Memory B cell (primary cell): ENCODE measurements at regions not wholly inside any gene's neighbourhood (a gene's known extent, or its start where the extent isn't known, plus 50 kb on each side); places are given as distances from the start of the nearest gene placed in this dataset.

Experiments
- ATAC-seq: fragments of 150-1000 bp; cut with Tn5 transposase; 2 replicates; pipeline ENCODE4 v1.10.0; 2021; ENCODE audit warnings: low read depth, mild to moderate bottlenecking, moderate library complexity
- DNase-seq, 2 donors: peaks; one replicate each; pipeline ENCODE4 v3.0.0; 2022; ENCODE audit warnings: low spot score in 2 of 2
- H3K27ac Mint-ChIP-seq: one replicate; pipeline ENCODE4 v1.8.0; 2022; ENCODE audit warnings: mild to moderate bottlenecking, moderate library complexity, mixed read lengths
- H3K27me3 Mint-ChIP-seq: one replicate; pipeline ENCODE4 v1.8.0; 2022; ENCODE audit warnings: mixed read lengths
- H3K36me3 Mint-ChIP-seq: one replicate; pipeline ENCODE4 v1.8.0; 2022; ENCODE audit warnings: mild to moderate bottlenecking, mixed read lengths
- H3K4me1 Mint-ChIP-seq: one replicate; pipeline ENCODE4 v1.8.0; 2022; ENCODE audit warnings: mixed read lengths
- H3K4me3 Mint-ChIP-seq: one replicate; pipeline ENCODE4 v1.8.0; 2022; ENCODE audit warnings: mild to moderate bottlenecking, moderate library complexity, mixed read lengths
- H3K9me3 Mint-ChIP-seq: one replicate; pipeline ENCODE4 v1.8.0; 2022; ENCODE audit warnings: mixed read lengths

- no peaks in the 10 kb centered on the region for H3K36me3 Mint-ChIP-seq
- DNase-seq (no peak), ATAC-seq (no peak)
- H3K27ac Mint-ChIP-seq, result no peak overlapping the region
- no peaks in the 10 kb centered on the region for H3K4me1 Mint-ChIP-seq
- H3K9me3 Mint-ChIP-seq, result peaks cover 5% of the 10 kb centered on the region
- H3K4me3 Mint-ChIP-seq, result no peak overlapping the region
- H3K27me3 Mint-ChIP-seq, result no peaks in the 10 kb centered on the region
These were observed 781.0 kb downstream of the LIG4 start for GRCh38 chr13:107434347-107434746.

- Mint-ChIP-seq H3K4me3 (no peak overlapping the region), H3K27me3 (no peaks in the 10 kb centered on the region)
- ATAC-seq, result no peak
These were observed 787.8 kb downstream of the LIG4 start for GRCh38 chr13:107427536-107427935.

GRCh38 chr13:107422421-107422820, 792.9 kb downstream of the LIG4 start:
- Mint-ChIP-seq H3K4me3 (no peak overlapping the region), H3K4me1 (no peaks in the 10 kb centered on the region), H3K27ac (no peak overlapping the region), H3K27me3 (no peaks in the 10 kb centered on the region), H3K9me3 (peaks cover 1% of the 10 kb centered on the region), H3K36me3 (no peaks in the 10 kb centered on the region)
- DNase-seq, result no peak
- no peak for ATAC-seq

More at GRCh38 chr13:107427536-107427935, 787.8 kb downstream of the LIG4 start:
- H3K4me1 Mint-ChIP-seq, result no peaks in the 10 kb centered on the region
- no peaks in the 10 kb centered on the region for H3K36me3 Mint-ChIP-seq
- peaks cover 6% of the 10 kb centered on the region for H3K9me3 Mint-ChIP-seq
- H3K27ac Mint-ChIP-seq, result no peak overlapping the region
- no peak for DNase-seq

GRCh38 chr13:107421951-107422350, 793.4 kb downstream of the LIG4 start:
- Mint-ChIP-seq H3K4me3 (no peak overlapping the region), H3K36me3 (no peaks in the 10 kb centered on the region), H3K9me3 (peaks cover 1% of the 10 kb centered on the region), H3K27me3 (no peaks in the 10 kb centered on the region), H3K27ac (no peak overlapping the region), H3K4me1 (no peaks in the 10 kb centered on the region)
- DNase-seq (no peak), ATAC-seq (no peak)

- DNase-seq, result no peak
- H3K4me3 Mint-ChIP-seq, result no peak overlapping the region
- H3K27ac Mint-ChIP-seq, result no peak overlapping the region
- no peaks in the 10 kb centered on the region for H3K27me3 Mint-ChIP-seq
- H3K9me3 Mint-ChIP-seq, result peaks cover 1% of the 10 kb centered on the region
- ATAC-seq, result no peak
- no peaks in the 10 kb centered on the region for H3K36me3 Mint-ChIP-seq
- no peaks in the 10 kb centered on the region for H3K4me1 Mint-ChIP-seq
These were observed 794.3 kb downstream of the LIG4 start for GRCh38 chr13:107421028-107421427.

- H3K36me3 Mint-ChIP-seq, result no peaks in the 10 kb centered on the region
- H3K4me1 Mint-ChIP-seq, result no peaks in the 10 kb centered on the region
- DNase-seq (no peak), ATAC-seq (no peak)
- peaks cover 3% of the 10 kb centered on the region for H3K9me3 Mint-ChIP-seq
- no peaks in the 10 kb centered on the region for H3K27me3 Mint-ChIP-seq
- no peak overlapping the region for H3K27ac Mint-ChIP-seq
- H3K4me3 Mint-ChIP-seq, result no peak overlapping the region
These were observed 802.3 kb downstream of the LIG4 start for GRCh38 chr13:107413005-107413404.

- DNase-seq (no peak), ATAC-seq (no peak)
- Mint-ChIP-seq H3K9me3 (peaks cover 5% of the 10 kb centered on the region), H3K27ac (no peak overlapping the region), H3K36me3 (no peaks in the 10 kb centered on the region), H3K4me3 (no peak overlapping the region), H3K27me3 (no peaks in the 10 kb centered on the region), H3K4me1 (no peaks in the 10 kb centered on the region)
These were observed 808.3 kb downstream of the LIG4 start for GRCh38 chr13:107407074-107407473.

- no peaks in the 10 kb centered on the region for H3K27me3 Mint-ChIP-seq
- no peak overlapping the region for H3K4me3 Mint-ChIP-seq
- H3K36me3 Mint-ChIP-seq, result no peaks in the 10 kb centered on the region
- ATAC-seq, result no peak
- H3K4me1 Mint-ChIP-seq, result no peaks in the 10 kb centered on the region
- H3K9me3 Mint-ChIP-seq, result peaks cover 1% of the 10 kb centered on the region
- H3K27ac Mint-ChIP-seq, result no peak overlapping the region
- DNase-seq, result no peak
These were observed 819.2 kb downstream of the LIG4 start for GRCh38 chr13:107395927-107396662.

- Mint-ChIP-seq H3K9me3 (peaks cover 1% of the 10 kb centered on the region), H3K4me1 (no peaks in the 10 kb centered on the region), H3K36me3 (no peaks in the 10 kb centered on the region), H3K4me3 (no peak overlapping the region), H3K27me3 (no peaks in the 10 kb centered on the region), H3K27ac (no peak overlapping the region)
- DNase-seq (no peak), ATAC-seq (no peak)
These were observed 823.1 kb downstream of the LIG4 start for GRCh38 chr13:107392205-107392604.

GRCh38 chr13:107387525-107387924, 819.6 kb upstream of the ARGLU1 start:
- no peak for ATAC-seq
- no peaks in the 10 kb centered on the region for H3K27me3 Mint-ChIP-seq

GRCh38 chr13:107379407-107380155, 811.6 kb upstream of the ARGLU1 start:
- peaks cover 6% of the 10 kb centered on the region for H3K9me3 Mint-ChIP-seq
- DNase-seq (no peak), ATAC-seq (no peak)
- no peaks in the 10 kb centered on the region for H3K4me1 Mint-ChIP-seq
- no peaks in the 10 kb centered on the region for H3K27me3 Mint-ChIP-seq
- no peaks in the 10 kb centered on the region for H3K36me3 Mint-ChIP-seq
- no peak overlapping the region for H3K4me3 Mint-ChIP-seq
- no peak overlapping the region for H3K27ac Mint-ChIP-seq

More at GRCh38 chr13:107387525-107387924, 819.6 kb upstream of the ARGLU1 start:
- no peaks in the 10 kb centered on the region for H3K36me3 Mint-ChIP-seq
- DNase-seq, result no peak
- H3K27ac Mint-ChIP-seq, result no peak overlapping the region
- peaks cover 2% of the 10 kb centered on the region for H3K9me3 Mint-ChIP-seq
- no peak overlapping the region for H3K4me3 Mint-ChIP-seq
- H3K4me1 Mint-ChIP-seq, result no peaks in the 10 kb centered on the region

GRCh38 chr13:107376341-107377125, 808.6 kb upstream of the ARGLU1 start:
- no peak overlapping the region for H3K27ac Mint-ChIP-seq
- ATAC-seq, result no peak
- H3K4me3 Mint-ChIP-seq, result no peak overlapping the region

GRCh38 chr13:107375701-107376340, 807.9 kb upstream of the ARGLU1 start:
- H3K9me3 Mint-ChIP-seq, result peaks cover 4% of the 10 kb centered on the region
- DNase-seq, result no peak
- no peak overlapping the region for H3K27ac Mint-ChIP-seq

More at GRCh38 chr13:107376341-107377125, 808.6 kb upstream of the ARGLU1 start:
- Mint-ChIP-seq H3K27me3 (no peaks in the 10 kb centered on the region), H3K36me3 (no peaks in the 10 kb centered on the region), H3K4me1 (no peaks in the 10 kb centered on the region), H3K9me3 (peaks cover 4% of the 10 kb centered on the region)
- no peak for DNase-seq

GRCh38 chr13:107374038-107374437, 806.1 kb upstream of the ARGLU1 start:
- DNase-seq, result no peak
- Mint-ChIP-seq H3K4me1 (no peaks in the 10 kb centered on the region), H3K36me3 (no peaks in the 10 kb centered on the region), H3K27me3 (no peaks in the 10 kb centered on the region), H3K4me3 (no peak overlapping the region), H3K9me3 (peaks cover 4% of the 10 kb centered on the region), H3K27ac (no peak overlapping the region)
- no peak for ATAC-seq

More at GRCh38 chr13:107375701-107376340, 807.9 kb upstream of the ARGLU1 start:
- Mint-ChIP-seq H3K27me3 (no peaks in the 10 kb centered on the region), H3K4me3 (no peak overlapping the region), H3K4me1 (no peaks in the 10 kb centered on the region), H3K36me3 (no peaks in the 10 kb centered on the region)
- ATAC-seq, result no peak
